H1 (cell line): ENCODE measurements at regions not wholly inside any gene's neighbourhood (a gene's known extent, or its start where the extent isn't known, plus 50 kb on each side); places are given as distances from the start of the nearest gene placed in this dataset.

Experiments used
- BRCA1 ChIP-seq: IDR thresholded peaks from 2 replicates; pipeline ENCODE4 v1.6.1; 2012; ENCODE audit warnings: low read depth, low read length, improper control_type of control experiment
- CBX5 ChIP-seq: fragments of 300-800, 300-1000 bp; sonication (generic); IDR thresholded peaks from 2 replicates; pipeline ENCODE4 v1.7.1; 2016; ENCODE audit warnings: antibody characterized with exemption, low read length, low read depth
- CTBP2 ChIP-seq: IDR thresholded peaks from 2 replicates; pipeline ENCODE4 v1.7.0; 2011; ENCODE audit warnings: borderline replicate concordance, mild to moderate bottlenecking, moderate library complexity, mixed read lengths, low read length; ENCODE audit not compliant: insufficient read depth, insufficient read length
- EGR1 ChIP-seq: IDR thresholded peaks from 2 replicates; pipeline ENCODE4 v1.6.1; 2011; ENCODE audit warnings: low read depth, low read length, borderline replicate concordance
- EZH2 ChIP-seq: fragments of 200-600 bp; sonication (generic); IDR thresholded peaks from 2 replicates; pipeline ENCODE4 v1.7.1; 2012; ENCODE audit warnings: low read depth, mild to moderate bottlenecking, moderate library complexity, low read length, inconsistent platforms; ENCODE audit not compliant: severe bottlenecking
- KDM4A ChIP-seq: IDR thresholded peaks from one replicate; pipeline ENCODE4 v1.7.1; 2012; ENCODE audit warnings: low read depth, mild to moderate bottlenecking, moderate library complexity, low read length, inconsistent platforms; ENCODE audit not compliant: severe bottlenecking
- SIRT6 ChIP-seq: IDR thresholded peaks from one replicate; pipeline ENCODE4 v1.7.1; 2012; ENCODE audit warnings: low read length, inconsistent platforms
- ZNF274 ChIP-seq: IDR thresholded peaks from 2 replicates; pipeline ENCODE4 v1.7.0; 2012; ENCODE audit warnings: low read length, borderline replicate concordance; ENCODE audit errors: extremely low read depth

DNA sequence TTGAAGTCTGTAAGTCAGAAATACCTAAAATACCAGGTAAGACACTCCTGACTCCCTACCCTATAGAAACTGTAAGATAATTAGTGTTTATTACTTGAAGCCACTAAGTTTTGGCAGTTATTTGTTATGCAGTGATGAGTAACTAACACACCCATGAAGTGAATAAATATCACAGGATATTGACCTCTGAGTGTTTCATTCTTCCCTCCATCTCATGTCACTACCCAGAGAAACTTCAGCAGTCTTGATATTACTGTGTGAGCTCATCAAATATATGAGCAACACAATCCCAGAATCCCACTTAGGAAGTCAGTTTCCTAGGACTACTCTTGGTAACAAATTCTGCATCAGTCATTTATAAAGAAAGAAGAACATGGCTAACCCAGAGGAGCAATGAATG is 529.7 kb downstream of the FBXO15 start (continued):
- TF ChIP-seq CBX5 (no peak), BRCA1 (no peak), SIRT6 (no peak), CTBP2 (no peak), EGR1 (no peak), ZNF274 (no peak), EZH2 (no peak), KDM4A (no peak)
